ENCODE measurements at regions not wholly inside any gene's neighbourhood (a gene's known extent, or its start where the extent isn't known, plus 50 kb on each side); places are given as distances from the start of the nearest gene placed in this dataset.
A peak's percentile ranks its signal among the peaks of the same experiment; 100 is the strongest.

DNA sequence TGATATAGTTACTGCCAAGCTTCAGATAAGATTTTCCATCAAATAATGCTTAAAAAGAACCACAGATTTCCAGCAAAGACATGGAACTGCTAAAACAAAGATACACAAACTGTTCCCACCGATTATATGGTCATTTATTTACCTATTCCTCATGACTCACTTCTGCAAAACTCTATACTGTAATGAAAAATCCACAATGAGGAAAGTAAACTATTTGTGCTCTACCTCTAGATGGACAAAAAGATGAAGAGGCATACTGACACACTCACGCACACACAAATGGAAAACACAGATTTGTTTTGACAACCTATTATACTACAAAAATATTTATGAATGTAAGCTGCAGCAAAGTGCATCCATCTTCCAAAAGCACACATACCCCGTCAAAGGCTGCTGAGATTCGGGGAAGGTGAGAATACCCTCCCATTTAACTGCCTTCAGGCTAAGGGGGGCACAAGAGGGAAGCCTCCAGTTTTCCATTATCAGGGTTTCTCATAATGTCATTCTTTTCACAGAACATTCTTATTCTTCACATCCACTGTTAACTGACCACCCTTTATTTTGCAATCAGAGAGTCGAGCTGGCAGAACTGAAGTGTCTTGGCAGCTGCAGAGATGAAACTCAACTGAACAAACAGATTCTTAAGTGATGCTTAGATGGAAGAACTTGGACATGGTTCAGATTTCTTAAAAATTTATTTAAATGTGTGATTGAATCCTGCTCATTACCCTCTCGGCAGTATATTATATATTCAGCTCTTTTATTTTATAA lies 115.9 kb upstream of the TANK start:
- Mint-ChIP-seq H3K36me3 (ENCODE audit: low read depth) (no peaks in the 10 kb centered on the region), H3K4me3 (no peak overlapping the region), H3K27ac (no peak overlapping the region), H3K4me1 (ENCODE audit: low read depth) (no peaks in the 10 kb centered on the region), H3K9me3 (no peaks in the 10 kb centered on the region), H3K27me3 (peaks cover 9% of the 10 kb centered on the region)
- no peak for DNase-seq

DNA sequence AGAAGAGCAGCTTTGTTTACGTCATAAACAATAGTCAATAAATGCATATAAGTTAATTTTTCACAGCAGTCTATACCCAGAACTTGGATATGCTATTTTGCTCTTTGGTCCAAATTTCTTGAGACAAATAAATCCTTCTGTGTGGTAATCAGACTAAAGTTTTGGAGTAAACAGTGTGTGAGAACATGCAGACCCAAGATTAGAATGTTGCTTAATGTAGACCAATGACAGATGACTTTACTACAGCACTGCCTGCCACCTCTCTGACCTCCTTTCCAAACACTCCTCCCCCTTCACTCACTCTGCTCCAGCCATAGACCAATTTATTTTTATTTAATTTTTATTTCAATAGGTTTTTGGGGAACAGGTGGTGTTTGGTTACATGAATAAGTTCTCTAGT lies 115.3 kb upstream of the TANK start:
- Mint-ChIP-seq H3K4me1 (ENCODE audit: low read depth) (no peaks in the 10 kb centered on the region), H3K9me3 (no peaks in the 10 kb centered on the region), H3K27me3 (peaks cover 13% of the 10 kb centered on the region), H3K27ac (no peak overlapping the region), H3K4me3 (no peak overlapping the region), H3K36me3 (ENCODE audit: low read depth) (no peaks in the 10 kb centered on the region)
- DNase-seq: no peak

DNA sequence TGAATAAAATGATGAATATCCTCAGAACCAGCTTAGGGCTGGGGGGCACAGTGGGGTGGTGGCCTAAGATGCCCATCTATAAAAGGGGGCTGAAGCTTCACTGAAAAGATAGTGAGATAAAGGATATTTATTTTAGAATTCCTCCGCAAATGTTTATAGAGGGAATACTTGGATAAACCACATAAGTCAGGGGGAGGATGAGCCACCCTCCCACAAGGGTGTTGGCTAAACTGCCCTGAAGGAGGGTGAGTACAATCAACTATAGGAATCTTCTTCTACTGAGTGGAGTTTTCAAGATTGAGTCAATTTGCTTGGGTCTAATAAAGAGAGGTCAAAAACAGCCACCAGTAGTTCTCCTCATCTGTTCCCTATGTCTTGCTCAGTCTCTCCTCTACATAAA lies 114.5 kb upstream of the TANK start:
- no peak overlapping the region for H3K27ac Mint-ChIP-seq
- no peak overlapping the region for H3K4me3 Mint-ChIP-seq
- no peaks in the 10 kb centered on the region for H3K36me3 Mint-ChIP-seq (ENCODE audit: low read depth)
- peaks cover 20% of the 10 kb centered on the region for H3K27me3 Mint-ChIP-seq
- H3K9me3 Mint-ChIP-seq: no peaks in the 10 kb centered on the region
- H3K4me1 Mint-ChIP-seq (ENCODE audit: low read depth): no peaks in the 10 kb centered on the region
- no peak for DNase-seq

DNA sequence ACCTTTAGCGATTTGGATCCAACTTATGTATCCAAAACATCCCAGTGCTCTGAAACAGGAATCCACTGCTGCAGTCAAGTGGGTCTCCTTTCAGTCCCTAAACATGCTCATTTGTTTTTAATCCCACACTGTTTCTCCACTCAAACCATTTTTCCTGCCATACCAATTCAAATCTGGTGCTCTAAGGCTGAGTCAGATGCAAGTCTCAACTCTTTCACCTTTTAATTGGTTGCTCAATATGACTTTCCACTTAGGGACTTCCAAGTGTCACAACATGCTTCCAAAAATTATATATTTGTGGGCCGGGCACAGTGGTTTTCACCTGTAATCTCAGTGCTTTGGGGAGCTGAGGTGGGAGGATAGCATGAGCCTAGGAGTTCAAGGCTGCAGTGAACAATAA lies 113.4 kb upstream of the TANK start:
- H3K27me3 Mint-ChIP-seq: peaks cover 28% of the 10 kb centered on the region

DNA sequence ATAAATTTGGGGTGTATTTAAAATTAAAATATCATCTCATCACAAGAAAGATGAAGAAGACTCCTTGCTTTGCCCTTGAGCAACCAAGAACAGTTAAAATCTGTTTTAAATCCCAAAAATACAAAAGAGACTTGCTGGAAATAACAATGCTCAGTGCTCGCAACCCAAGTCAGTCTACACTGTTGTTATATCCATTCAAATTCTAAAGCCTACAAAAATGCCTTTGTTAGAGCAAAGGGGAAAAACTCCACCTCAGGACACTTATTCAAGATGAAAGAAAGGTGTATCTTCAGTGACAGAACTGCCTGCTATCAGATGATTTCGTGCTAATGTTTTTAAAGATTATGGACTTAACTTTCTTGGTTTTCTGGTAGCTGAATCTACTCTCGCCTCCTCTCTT lies 111.9 kb upstream of the TANK start:
- Mint-ChIP-seq H3K4me3 (no peak overlapping the region), H3K9me3 (no peaks in the 10 kb centered on the region), H3K27ac (no peak overlapping the region), H3K27me3 (peaks cover 29% of the 10 kb centered on the region), H3K4me1 (ENCODE audit: low read depth) (no peaks in the 10 kb centered on the region), H3K36me3 (ENCODE audit: low read depth) (no peaks in the 10 kb centered on the region)
- DNase-seq: no peak

More for the DNA sequence above, 113.4 kb upstream of the TANK start:
- Mint-ChIP-seq H3K36me3 (ENCODE audit: low read depth) (no peaks in the 10 kb centered on the region), H3K4me3 (no peak overlapping the region), H3K9me3 (no peaks in the 10 kb centered on the region), H3K27ac (no peak overlapping the region), H3K4me1 (ENCODE audit: low read depth) (no peaks in the 10 kb centered on the region)
- no peak for DNase-seq

DNA sequence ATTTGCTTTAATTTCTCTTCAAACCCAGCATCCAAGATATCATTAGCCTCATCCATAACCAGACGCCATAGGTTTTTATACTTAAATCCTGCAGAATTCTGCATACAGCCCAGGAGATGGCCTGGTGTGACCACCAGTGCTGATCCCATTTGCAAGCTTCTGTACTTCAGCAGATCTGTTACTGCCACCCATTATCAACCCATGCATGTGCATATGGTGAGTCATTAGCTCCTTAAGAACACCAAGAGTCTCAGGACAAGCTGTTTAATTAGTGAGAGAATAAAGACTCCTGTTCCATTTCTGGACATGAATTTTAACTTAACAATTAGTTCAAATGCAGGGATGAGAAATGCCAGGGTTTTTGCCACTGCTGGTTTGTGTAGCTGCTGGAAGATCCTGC lies 110.7 kb upstream of the TANK start:
- Mint-ChIP-seq H3K36me3 (ENCODE audit: low read depth) (no peaks in the 10 kb centered on the region), H3K4me3 (no peak overlapping the region), H3K27me3 (peaks cover 24% of the 10 kb centered on the region), H3K4me1 (ENCODE audit: low read depth) (no peaks in the 10 kb centered on the region), H3K9me3 (no peaks in the 10 kb centered on the region), H3K27ac (no peak overlapping the region)
- no peak for DNase-seq

DNA sequence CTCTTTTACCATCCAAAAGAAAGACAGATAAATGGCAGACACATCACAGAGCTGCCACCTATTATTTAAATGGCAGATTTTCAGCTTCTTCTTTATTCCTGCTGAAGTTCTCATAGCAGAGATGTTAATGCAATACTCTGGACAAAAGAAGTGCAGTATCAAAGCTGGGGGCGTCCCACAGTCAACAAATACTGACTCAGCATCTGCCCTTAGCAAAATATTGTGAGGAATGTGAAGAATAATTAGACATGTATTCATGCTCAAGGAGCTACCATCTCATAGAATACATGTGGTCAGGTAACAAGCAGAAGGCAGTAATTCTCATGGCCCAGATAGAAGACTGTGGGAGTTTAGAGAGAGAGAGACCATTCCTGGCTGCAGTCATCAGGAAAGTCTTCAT lies 108.0 kb upstream of the TANK start:
- Mint-ChIP-seq H3K27me3 (peaks cover 20% of the 10 kb centered on the region), H3K9me3 (peaks cover 7% of the 10 kb centered on the region), H3K4me3 (no peak overlapping the region), H3K4me1 (ENCODE audit: low read depth) (no peaks in the 10 kb centered on the region), H3K36me3 (ENCODE audit: low read depth) (no peaks in the 10 kb centered on the region), H3K27ac (no peak overlapping the region)
- DNase-seq: no peak

DNA sequence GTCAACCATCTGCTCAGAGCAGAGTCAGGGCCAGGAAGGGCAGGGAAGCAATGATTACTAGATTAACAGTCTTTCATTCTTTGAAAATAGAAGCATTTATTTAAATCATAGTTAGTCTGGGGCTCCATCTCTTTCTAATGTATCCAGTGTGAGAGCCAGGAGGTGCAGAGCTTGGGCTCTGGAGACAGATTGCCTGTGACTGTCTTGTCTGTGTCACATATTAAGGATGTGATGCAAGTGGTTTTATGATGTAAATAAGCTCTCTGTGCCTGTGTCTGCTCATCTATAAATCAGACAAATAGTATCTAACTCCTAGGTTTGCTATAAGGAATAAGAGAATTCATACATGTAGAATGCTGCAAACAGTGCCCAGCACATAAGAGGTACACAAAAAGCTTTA lies 104.9 kb upstream of the TANK start:
- Mint-ChIP-seq H3K27me3 (peaks cover 12% of the 10 kb centered on the region), H3K4me1 (ENCODE audit: low read depth) (no peaks in the 10 kb centered on the region), H3K4me3 (no peak overlapping the region), H3K27ac (no peak overlapping the region), H3K9me3 (peaks cover 7% of the 10 kb centered on the region), H3K36me3 (ENCODE audit: low read depth) (no peaks in the 10 kb centered on the region)
- DNase-seq: no peak

DNA sequence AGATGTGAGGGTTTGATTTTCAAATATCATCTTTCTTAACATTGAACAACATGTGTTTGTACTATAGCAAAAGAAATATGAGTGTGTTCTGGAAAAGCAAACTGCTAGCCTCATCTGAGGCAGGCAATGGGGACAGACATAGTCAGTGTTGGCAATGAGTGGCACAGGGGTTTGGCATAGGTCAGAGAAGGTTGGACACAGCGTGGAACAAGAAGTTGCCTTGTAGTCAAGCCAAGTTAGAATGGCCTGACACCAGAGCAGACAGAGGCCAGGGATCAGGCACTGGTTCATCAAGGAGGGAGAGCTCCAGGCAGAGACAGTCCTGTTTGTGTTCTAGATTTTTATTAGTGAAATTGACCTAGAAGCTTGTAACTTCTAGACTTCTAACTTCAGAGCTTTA lies 100.8 kb upstream of the TANK start:
- Mint-ChIP-seq H3K27ac (no peak overlapping the region), H3K36me3 (ENCODE audit: low read depth) (no peaks in the 10 kb centered on the region), H3K9me3 (peaks cover 7% of the 10 kb centered on the region), H3K27me3 (no peaks in the 10 kb centered on the region), H3K4me1 (ENCODE audit: low read depth) (peaks cover 4% of the 10 kb centered on the region), H3K4me3 (no peak overlapping the region)
- DNase-seq: no peak

DNA sequence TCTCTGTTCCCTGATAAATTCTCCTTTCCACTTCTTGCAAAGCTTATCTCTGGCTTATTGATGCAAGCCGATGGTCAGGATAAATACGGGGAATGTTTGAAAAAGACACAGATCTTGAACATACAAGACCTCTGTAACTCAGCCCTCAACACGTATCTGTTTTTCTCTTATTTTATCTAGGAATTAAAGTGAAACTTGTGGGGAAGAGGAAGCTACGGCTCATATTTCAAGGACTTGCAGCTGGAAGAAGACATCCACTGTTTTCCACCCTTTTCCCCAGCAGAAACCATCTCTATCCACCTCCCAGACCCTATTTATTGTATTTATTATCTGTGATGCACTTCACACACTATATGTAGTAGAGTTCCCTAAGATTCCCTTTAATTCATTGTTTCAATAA lies 98.4 kb upstream of the TANK start:
- H3K36me3 Mint-ChIP-seq (ENCODE audit: low read depth): no peaks in the 10 kb centered on the region
- DNase-seq: no peak
- no peak overlapping the region for H3K4me3 Mint-ChIP-seq
- H3K27me3 Mint-ChIP-seq: no peaks in the 10 kb centered on the region
- no peaks in the 10 kb centered on the region for H3K9me3 Mint-ChIP-seq
- no peak overlapping the region for H3K27ac Mint-ChIP-seq
- peaks cover 4% of the 10 kb centered on the region for H3K4me1 Mint-ChIP-seq (ENCODE audit: low read depth)

DNA sequence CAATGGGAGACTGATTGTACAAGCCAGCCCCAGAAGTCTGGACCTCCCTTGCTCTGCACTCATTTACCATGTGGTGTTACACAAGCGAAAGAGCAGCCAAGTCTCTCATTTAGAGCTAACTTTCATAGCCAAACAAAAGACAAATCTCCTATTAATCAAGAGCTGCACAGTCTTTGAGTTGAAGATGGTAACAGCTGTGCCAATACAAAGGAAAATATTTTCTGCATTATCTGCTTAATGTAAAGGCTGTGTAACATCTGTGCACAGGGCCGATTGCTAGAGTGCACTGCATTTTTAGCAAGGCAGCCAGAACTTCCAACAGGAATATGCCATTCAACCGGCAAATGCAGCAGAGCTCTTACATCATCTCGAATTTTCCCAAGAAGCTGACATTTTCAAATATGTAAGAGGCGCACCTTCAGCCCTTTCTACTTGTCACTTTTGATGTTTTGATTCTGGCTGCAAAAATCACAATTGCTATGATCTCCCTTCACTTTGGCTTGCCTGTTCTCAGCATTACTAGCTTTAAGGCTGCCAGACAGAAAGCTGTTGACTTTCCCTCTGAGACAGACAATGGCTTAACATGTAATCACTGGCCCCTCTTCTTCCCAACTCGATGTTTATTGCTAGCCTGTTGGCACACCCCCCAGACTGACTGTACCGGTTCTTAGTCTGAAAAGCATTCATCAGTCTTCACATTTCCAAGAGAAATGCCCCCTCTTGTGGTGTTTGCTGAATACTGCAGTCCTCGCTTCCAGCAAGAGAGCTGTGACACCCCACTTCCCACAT lies 96.9 kb upstream of the TANK start:
- Mint-ChIP-seq H3K36me3 (ENCODE audit: low read depth) (no peaks in the 10 kb centered on the region), H3K4me3 (no peak overlapping the region), H3K27me3 (peaks cover 4% of the 10 kb centered on the region), H3K4me1 (ENCODE audit: low read depth) (peaks cover 12% of the 10 kb centered on the region), H3K9me3 (no peaks in the 10 kb centered on the region), H3K27ac (no peak overlapping the region)
- DNase-seq: peak; percentile 64

DNA sequence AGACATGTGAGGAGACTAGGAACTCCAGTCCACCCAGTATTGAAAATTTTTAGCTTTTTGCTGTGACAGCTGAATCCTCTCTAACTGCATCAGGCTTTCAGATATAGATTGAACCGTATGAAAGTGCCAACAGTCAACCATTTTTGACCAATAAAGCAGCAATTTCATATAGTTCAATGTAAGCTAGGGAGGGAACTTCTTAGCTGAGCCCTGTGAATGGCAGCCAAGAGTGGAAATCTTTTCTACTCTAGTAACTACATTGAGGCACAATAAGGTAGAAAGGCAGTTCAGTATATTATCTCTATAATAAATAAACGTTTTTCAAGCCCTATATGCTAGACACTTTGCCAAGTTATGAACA lies 96.3 kb upstream of the TANK start:
- H3K36me3 Mint-ChIP-seq (ENCODE audit: low read depth): no peaks in the 10 kb centered on the region
- H3K4me1 Mint-ChIP-seq (ENCODE audit: low read depth): peaks cover 14% of the 10 kb centered on the region
- no peaks in the 10 kb centered on the region for H3K9me3 Mint-ChIP-seq
- no peak overlapping the region for H3K4me3 Mint-ChIP-seq
- DNase-seq: no peak
- peaks cover 4% of the 10 kb centered on the region for H3K27me3 Mint-ChIP-seq
- H3K27ac Mint-ChIP-seq: no peak overlapping the region

DNA sequence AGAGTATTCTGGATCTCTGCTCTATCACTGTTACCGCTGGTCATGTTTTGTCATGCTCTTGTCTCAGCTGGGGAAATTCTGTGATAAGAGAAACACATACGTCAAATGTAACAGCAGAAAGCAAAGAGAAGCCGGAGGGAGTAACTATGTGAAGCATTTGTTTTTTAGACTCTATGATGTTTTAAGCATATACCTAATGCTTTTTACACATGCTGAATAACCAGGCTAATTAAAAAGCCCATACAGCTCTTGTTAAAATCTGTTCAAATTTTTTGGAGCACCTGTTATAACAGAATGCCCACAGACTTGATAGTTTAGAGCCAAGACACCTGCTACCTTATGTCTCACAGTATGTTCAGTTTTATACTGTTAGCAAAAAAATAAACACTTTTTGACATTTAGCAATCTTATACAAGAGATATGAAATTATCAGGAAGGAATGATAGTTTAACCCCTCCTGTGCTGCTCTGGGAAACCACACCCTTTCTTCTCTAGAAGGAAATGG lies 92.3 kb upstream of the TANK start:
- Mint-ChIP-seq H3K27ac (no peak overlapping the region), H3K27me3 (peaks cover 4% of the 10 kb centered on the region), H3K36me3 (ENCODE audit: low read depth) (no peaks in the 10 kb centered on the region), H3K4me3 (no peak overlapping the region), H3K9me3 (no peaks in the 10 kb centered on the region), H3K4me1 (ENCODE audit: low read depth) (peaks cover 17% of the 10 kb centered on the region)
- DNase-seq: no peak

DNA sequence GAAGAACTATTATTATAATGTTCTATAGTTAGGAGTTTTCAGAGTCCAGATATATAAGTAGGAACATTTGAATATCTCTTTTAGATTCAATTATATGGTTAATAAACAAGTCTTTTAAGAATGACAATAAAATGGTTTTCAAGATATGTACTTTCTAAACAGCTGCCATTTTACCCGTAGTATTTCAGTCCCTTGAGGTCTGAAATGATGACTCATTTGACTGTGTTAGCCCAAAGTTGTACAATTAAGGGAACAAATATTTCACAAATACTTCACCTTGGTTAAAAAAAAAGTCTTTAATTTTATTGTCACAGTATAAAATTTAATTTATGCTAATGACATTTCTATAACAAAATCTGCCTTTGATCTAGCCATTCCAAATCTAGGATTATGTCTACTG lies 91.6 kb upstream of the TANK start:
- H3K4me1 Mint-ChIP-seq (ENCODE audit: low read depth): peaks cover 19% of the 10 kb centered on the region
- no peaks in the 10 kb centered on the region for H3K9me3 Mint-ChIP-seq

More for the DNA sequence above, 91.6 kb upstream of the TANK start:
- Mint-ChIP-seq H3K27ac (no peak overlapping the region), H3K4me3 (no peak overlapping the region), H3K27me3 (peaks cover 4% of the 10 kb centered on the region), H3K36me3 (ENCODE audit: low read depth) (no peaks in the 10 kb centered on the region)
- DNase-seq: no peak

All from activated T-cell treated with anti-CD3 and anti-CD28 coated beads, Interleukin-2, amount 50 U/mL, for 24 hours (primary cell).